ENCODE measurements at regions not wholly inside any gene's neighbourhood (a gene's known extent, or its start where the extent isn't known, plus 50 kb on each side); places are given as distances from the start of the nearest gene placed in this dataset.

GRCh38 chr10:111516144-111516543 is 439.3 kb downstream of the ADRA2A start:
- H3K4me1 Mint-ChIP-seq (ENCODE audit: low read depth), result no peaks in the 10 kb centered on the region
- intact Hi-C loops (cut with micrococcal nuclease), result no loop called here

GRCh38 chr10:111522141-111522540 is 445.3 kb downstream of the ADRA2A start:
- H3K4me1 Mint-ChIP-seq (ENCODE audit: low read depth), result no peaks in the 10 kb centered on the region
- intact Hi-C loops (cut with micrococcal nuclease), result no loop called here
- H3K36me3 Mint-ChIP-seq (ENCODE audit: low read depth), result no peaks in the 10 kb centered on the region
- H3K9me3 Mint-ChIP-seq, result no peaks in the 10 kb centered on the region
- no peak overlapping the region for H3K27ac Mint-ChIP-seq
- DNase-seq, result no peak
- CTCF ChIA-PET, result no interaction called here
- H3K4me3 Mint-ChIP-seq, result no peak overlapping the region
- H3K27me3 Mint-ChIP-seq (ENCODE audit: low read depth), result peaks cover 5% of the 10 kb centered on the region

More at GRCh38 chr10:111516144-111516543, 439.3 kb downstream of the ADRA2A start:
- Mint-ChIP-seq H3K27me3 (ENCODE audit: low read depth) (no peaks in the 10 kb centered on the region), H3K36me3 (ENCODE audit: low read depth) (no peaks in the 10 kb centered on the region), H3K27ac (no peak overlapping the region), H3K9me3 (no peaks in the 10 kb centered on the region), H3K4me3 (no peak overlapping the region)
- no peak for DNase-seq
- CTCF ChIA-PET, result no interaction called here

GRCh38 chr10:111522551-111522950 is 445.7 kb downstream of the ADRA2A start:
- no peaks in the 10 kb centered on the region for H3K4me1 Mint-ChIP-seq (ENCODE audit: low read depth)
- DNase-seq, result no peak
- H3K36me3 Mint-ChIP-seq (ENCODE audit: low read depth), result no peaks in the 10 kb centered on the region
- peaks cover 6% of the 10 kb centered on the region for H3K27me3 Mint-ChIP-seq (ENCODE audit: low read depth)
- CTCF ChIA-PET, result no interaction called here
- no peak overlapping the region for H3K4me3 Mint-ChIP-seq
- intact Hi-C loops (cut with micrococcal nuclease), result no loop called here
- no peaks in the 10 kb centered on the region for H3K9me3 Mint-ChIP-seq
- no peak overlapping the region for H3K27ac Mint-ChIP-seq

GRCh38 chr10:111523016-111523415 is 446.2 kb downstream of the ADRA2A start:
- no peaks in the 10 kb centered on the region for H3K4me1 Mint-ChIP-seq (ENCODE audit: low read depth)
- peaks cover 6% of the 10 kb centered on the region for H3K27me3 Mint-ChIP-seq (ENCODE audit: low read depth)
- H3K27ac Mint-ChIP-seq, result no peak overlapping the region
- no peak for DNase-seq
- H3K36me3 Mint-ChIP-seq (ENCODE audit: low read depth), result no peaks in the 10 kb centered on the region
- CTCF ChIA-PET, result no interaction called here
- H3K9me3 Mint-ChIP-seq, result no peaks in the 10 kb centered on the region
- intact Hi-C loops (cut with micrococcal nuclease), result no loop called here
- no peak overlapping the region for H3K4me3 Mint-ChIP-seq

- peaks cover 6% of the 10 kb centered on the region for H3K27me3 Mint-ChIP-seq (ENCODE audit: low read depth)
- H3K36me3 Mint-ChIP-seq (ENCODE audit: low read depth), result no peaks in the 10 kb centered on the region
- H3K4me1 Mint-ChIP-seq (ENCODE audit: low read depth), result no peaks in the 10 kb centered on the region
- intact Hi-C loops (cut with micrococcal nuclease), result no loop called here
- no peak overlapping the region for H3K27ac Mint-ChIP-seq
- no peaks in the 10 kb centered on the region for H3K9me3 Mint-ChIP-seq
- CTCF ChIA-PET, result no interaction called here
- DNase-seq, result no peak
- no peak overlapping the region for H3K4me3 Mint-ChIP-seq
These were observed 447.3 kb downstream of the ADRA2A start for GRCh38 chr10:111524134-111524533.

- CTCF ChIA-PET, result no interaction called here
- Mint-ChIP-seq H3K27me3 (ENCODE audit: low read depth) (peaks cover 6% of the 10 kb centered on the region), H3K9me3 (no peaks in the 10 kb centered on the region), H3K27ac (no peak overlapping the region), H3K4me3 (no peak overlapping the region), H3K4me1 (ENCODE audit: low read depth) (no peaks in the 10 kb centered on the region), H3K36me3 (ENCODE audit: low read depth) (no peaks in the 10 kb centered on the region)
- no peak for DNase-seq
- intact Hi-C loops (cut with micrococcal nuclease), result no loop called here
These were observed 448.9 kb downstream of the ADRA2A start for GRCh38 chr10:111525696-111526095.

GRCh38 chr10:111531690-111532089 is 454.9 kb downstream of the ADRA2A start:
- CTCF ChIA-PET, result no interaction called here
- Mint-ChIP-seq H3K4me3 (no peak overlapping the region), H3K36me3 (ENCODE audit: low read depth) (no peaks in the 10 kb centered on the region), H3K27me3 (ENCODE audit: low read depth) (peaks cover 16% of the 10 kb centered on the region), H3K9me3 (no peaks in the 10 kb centered on the region), H3K4me1 (ENCODE audit: low read depth) (no peaks in the 10 kb centered on the region), H3K27ac (no peak overlapping the region)
- DNase-seq, result no peak
- intact Hi-C loops (cut with micrococcal nuclease), result no loop called here

GRCh38 chr10:111532139-111532538 is 455.3 kb downstream of the ADRA2A start:
- no peak overlapping the region for H3K4me3 Mint-ChIP-seq
- peaks cover 11% of the 10 kb centered on the region for H3K27me3 Mint-ChIP-seq (ENCODE audit: low read depth)
- no peak overlapping the region for H3K27ac Mint-ChIP-seq
- DNase-seq, result no peak
- H3K4me1 Mint-ChIP-seq (ENCODE audit: low read depth), result no peaks in the 10 kb centered on the region
- no peaks in the 10 kb centered on the region for H3K9me3 Mint-ChIP-seq
- no peaks in the 10 kb centered on the region for H3K36me3 Mint-ChIP-seq (ENCODE audit: low read depth)
- CTCF ChIA-PET, result no interaction called here
- intact Hi-C loops (cut with micrococcal nuclease), result no loop called here

- H3K36me3 Mint-ChIP-seq (ENCODE audit: low read depth), result no peaks in the 10 kb centered on the region
- H3K4me3 Mint-ChIP-seq, result no peak overlapping the region
- CTCF ChIA-PET, result no interaction called here
- no peaks in the 10 kb centered on the region for H3K4me1 Mint-ChIP-seq (ENCODE audit: low read depth)
- H3K27ac Mint-ChIP-seq, result no peak overlapping the region
- H3K27me3 Mint-ChIP-seq (ENCODE audit: low read depth), result peaks cover 15% of the 10 kb centered on the region
- no peak for DNase-seq
- H3K9me3 Mint-ChIP-seq, result no peaks in the 10 kb centered on the region
- intact Hi-C loops (cut with micrococcal nuclease), result no loop called here
These were observed 462.4 kb downstream of the ADRA2A start for GRCh38 chr10:111539246-111539645.

GRCh38 chr10:111543854-111544253 is 467.0 kb downstream of the ADRA2A start:
- Mint-ChIP-seq H3K4me3 (no peak overlapping the region), H3K36me3 (ENCODE audit: low read depth) (no peaks in the 10 kb centered on the region), H3K27ac (no peak overlapping the region), H3K9me3 (no peaks in the 10 kb centered on the region), H3K4me1 (ENCODE audit: low read depth) (no peaks in the 10 kb centered on the region), H3K27me3 (ENCODE audit: low read depth) (no peaks in the 10 kb centered on the region)
- intact Hi-C loops (cut with micrococcal nuclease), result no loop called here
- CTCF ChIA-PET, result no interaction called here
- no peak for DNase-seq

- Mint-ChIP-seq H3K36me3 (ENCODE audit: low read depth) (no peaks in the 10 kb centered on the region), H3K4me3 (no peak overlapping the region), H3K27me3 (ENCODE audit: low read depth) (no peaks in the 10 kb centered on the region), H3K9me3 (no peaks in the 10 kb centered on the region), H3K4me1 (ENCODE audit: low read depth) (no peaks in the 10 kb centered on the region), H3K27ac (no peak overlapping the region)
- no peak for DNase-seq
- intact Hi-C loops (cut with micrococcal nuclease), result no loop called here
- CTCF ChIA-PET, result no interaction called here
These were observed 469.2 kb downstream of the ADRA2A start for GRCh38 chr10:111545861-111546605.

- no peaks in the 10 kb centered on the region for H3K27me3 Mint-ChIP-seq (ENCODE audit: low read depth)
- H3K4me1 Mint-ChIP-seq (ENCODE audit: low read depth), result no peaks in the 10 kb centered on the region
- no peak for DNase-seq
- intact Hi-C loops (cut with micrococcal nuclease), result no loop called here
- no peak overlapping the region for H3K4me3 Mint-ChIP-seq
- no peaks in the 10 kb centered on the region for H3K9me3 Mint-ChIP-seq
- CTCF ChIA-PET, result no interaction called here
- no peaks in the 10 kb centered on the region for H3K36me3 Mint-ChIP-seq (ENCODE audit: low read depth)
- no peak overlapping the region for H3K27ac Mint-ChIP-seq
These were observed 471.4 kb downstream of the ADRA2A start for GRCh38 chr10:111548084-111548726.

GRCh38 chr10:111551001-111551400 is 474.2 kb downstream of the ADRA2A start:
- H3K27me3 Mint-ChIP-seq (ENCODE audit: low read depth), result no peaks in the 10 kb centered on the region
- no peaks in the 10 kb centered on the region for H3K9me3 Mint-ChIP-seq
- H3K36me3 Mint-ChIP-seq (ENCODE audit: low read depth), result no peaks in the 10 kb centered on the region
- H3K4me1 Mint-ChIP-seq (ENCODE audit: low read depth), result no peaks in the 10 kb centered on the region
- no peak overlapping the region for H3K4me3 Mint-ChIP-seq
- CTCF ChIA-PET, result no interaction called here
- intact Hi-C loops (cut with micrococcal nuclease), result no loop called here
- no peak for DNase-seq
- H3K27ac Mint-ChIP-seq, result no peak overlapping the region

Measured in activated naive CD4-positive, alpha-beta T cell treated with anti-CD3 and anti-CD28 coated beads for 36 hours (primary cell).